Tibial nerve (tissue), 4 donors: ENCODE measurements at regions not wholly inside any gene's neighbourhood (a gene's known extent, or its start where the extent isn't known, plus 50 kb on each side); places are given as distances from the start of the nearest gene placed in this dataset.

Source experiments
- CTCF ChIP-seq, 5 experiments: fragments of 200-600 bp in 3 of 5; fragments of 450-650 bp in 2 of 5; sonication (generic) in 3 of 5; IDR thresholded peaks; one replicate each; pipeline ENCODE4 v1.5.1; 2016 to 2019; ENCODE audit warnings: antibody characterized with exemption in 5 of 5, mild to moderate bottlenecking in 3 of 5, moderate library complexity in 2 of 5
- EP300 ChIP-seq, 2 donors: sonication (generic); formaldehyde crosslinking; IDR thresholded peaks; one replicate each; pipeline ENCODE4 v1.6.1; 2017; ENCODE audit warnings: antibody characterized with exemption in 2 of 2, mild to moderate bottlenecking in 1 of 2
- POLR2A ChIP-seq, 2 donors: fragments of 450-650 bp; IDR thresholded peaks; one replicate each; pipeline ENCODE4 v1.6.1; 2017; ENCODE audit warnings: antibody characterized with exemption in 2 of 2, mild to moderate bottlenecking in 2 of 2, moderate library complexity in 2 of 2

GRCh38 chr2:15861172-15861822, 79.1 kb upstream of the MYCN start:
- TF ChIP-seq CTCF (IDR thresholded peaks at IDR 0.05), result no peak
- no peak for TF ChIP-seq POLR2A (IDR thresholded peaks at IDR 0.05)
- no peak for TF ChIP-seq EP300 (IDR thresholded peaks at IDR 0.05)
